Liver (tissue), 3 donors: ENCODE measurements at regions not wholly inside any gene's neighbourhood (a gene's known extent, or its start where the extent isn't known, plus 50 kb on each side); places are given as distances from the start of the nearest gene placed in this dataset.

ENCODE experiments used
- CTCF ChIP-seq: fragments of 150-350 bp; IDR thresholded peaks from 2 replicates; pipeline ENCODE4 v1.5.1; 2017; ENCODE audit warnings: improper control_type of control experiment, low read depth, low read length; ENCODE audit not compliant: missing input control
- EGR1 ChIP-seq, 2 donors: IDR thresholded peaks; 2 replicates each; pipeline ENCODE4 v1.6.1; 2016 to 2018; ENCODE audit warnings: antibody characterized with exemption in 2 of 2, low read depth in 2 of 2
- GABPA ChIP-seq, 2 donors: IDR thresholded peaks in 1 of 2; conservative IDR thresholded peaks in 1 of 2; 2 replicates each; pipeline ENCODE4 v1.6.1; 2016; ENCODE audit warnings: antibody characterized with exemption in 2 of 2, mild to moderate bottlenecking in 1 of 2, moderate library complexity in 1 of 2
- HNF4G ChIP-seq: IDR thresholded peaks from 2 replicates; pipeline ENCODE4 v1.6.1; 2016; ENCODE audit warnings: antibody characterized with exemption
- JUND ChIP-seq, 2 donors: IDR thresholded peaks; 2 replicates each; pipeline ENCODE4 v1.6.1; 2016; ENCODE audit warnings: antibody characterized with exemption in 2 of 2
- MAX ChIP-seq: IDR thresholded peaks from 2 replicates; pipeline ENCODE4 v1.6.1; 2016; ENCODE audit warnings: antibody characterized with exemption
- NR2F2 ChIP-seq: IDR thresholded peaks from 2 replicates; pipeline ENCODE4 v1.6.1; 2016; ENCODE audit warnings: antibody characterized with exemption
- SP1 ChIP-seq: IDR thresholded peaks from 2 replicates; pipeline ENCODE4 v1.6.1; 2018; ENCODE audit warnings: antibody characterized with exemption, mild to moderate bottlenecking
- TAF1 ChIP-seq: conservative IDR thresholded peaks from 2 replicates; pipeline ENCODE4 v1.6.1; 2016; ENCODE audit warnings: antibody characterized with exemption, mild to moderate bottlenecking
- YY1 ChIP-seq: IDR thresholded peaks from 2 replicates; pipeline ENCODE4 v1.6.1; 2016; ENCODE audit warnings: antibody characterized with exemption, mild to moderate bottlenecking
- TF ChIP-seq, protein P1 (sequence below): IDR thresholded peaks from 2 replicates; pipeline ENCODE4 v1.6.1; 2016; ENCODE audit warnings: antibody characterized with exemption, mild to moderate bottlenecking
- TF ChIP-seq, protein P2 (sequence below): IDR thresholded peaks from 2 replicates; pipeline ENCODE4 v1.6.1; 2016; ENCODE audit warnings: antibody characterized with exemption
- TF ChIP-seq, protein P3 (sequence below): IDR thresholded peaks from 2 replicates; pipeline ENCODE4 v1.6.1; 2016; ENCODE audit warnings: antibody characterized with exemption
- donor health status: healthy.
- donor health status: healthy.

- TF ChIP-seq CTCF, result no peak
- no peak for TF ChIP-seq MAX
- no peak for TF ChIP-seq EGR1 (IDR thresholded peaks at IDR 0.05; ENCODE audit: low read depth in 2 of 2)
- TF ChIP-seq GABPA (IDR thresholded peaks at IDR 0.05 in 1 of 2, conservative IDR thresholded peaks at IDR 0.05 in 1 of 2), result no peak
- TF ChIP-seq SP1, result no peak
- TF ChIP-seq, protein P1, sequence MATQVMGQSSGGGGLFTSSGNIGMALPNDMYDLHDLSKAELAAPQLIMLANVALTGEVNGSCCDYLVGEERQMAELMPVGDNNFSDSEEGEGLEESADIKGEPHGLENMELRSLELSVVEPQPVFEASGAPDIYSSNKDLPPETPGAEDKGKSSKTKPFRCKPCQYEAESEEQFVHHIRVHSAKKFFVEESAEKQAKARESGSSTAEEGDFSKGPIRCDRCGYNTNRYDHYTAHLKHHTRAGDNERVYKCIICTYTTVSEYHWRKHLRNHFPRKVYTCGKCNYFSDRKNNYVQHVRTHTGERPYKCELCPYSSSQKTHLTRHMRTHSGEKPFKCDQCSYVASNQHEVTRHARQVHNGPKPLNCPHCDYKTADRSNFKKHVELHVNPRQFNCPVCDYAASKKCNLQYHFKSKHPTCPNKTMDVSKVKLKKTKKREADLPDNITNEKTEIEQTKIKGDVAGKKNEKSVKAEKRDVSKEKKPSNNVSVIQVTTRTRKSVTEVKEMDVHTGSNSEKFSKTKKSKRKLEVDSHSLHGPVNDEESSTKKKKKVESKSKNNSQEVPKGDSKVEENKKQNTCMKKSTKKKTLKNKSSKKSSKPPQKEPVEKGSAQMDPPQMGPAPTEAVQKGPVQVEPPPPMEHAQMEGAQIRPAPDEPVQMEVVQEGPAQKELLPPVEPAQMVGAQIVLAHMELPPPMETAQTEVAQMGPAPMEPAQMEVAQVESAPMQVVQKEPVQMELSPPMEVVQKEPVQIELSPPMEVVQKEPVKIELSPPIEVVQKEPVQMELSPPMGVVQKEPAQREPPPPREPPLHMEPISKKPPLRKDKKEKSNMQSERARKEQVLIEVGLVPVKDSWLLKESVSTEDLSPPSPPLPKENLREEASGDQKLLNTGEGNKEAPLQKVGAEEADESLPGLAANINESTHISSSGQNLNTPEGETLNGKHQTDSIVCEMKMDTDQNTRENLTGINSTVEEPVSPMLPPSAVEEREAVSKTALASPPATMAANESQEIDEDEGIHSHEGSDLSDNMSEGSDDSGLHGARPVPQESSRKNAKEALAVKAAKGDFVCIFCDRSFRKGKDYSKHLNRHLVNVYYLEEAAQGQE, result no peak
- TF ChIP-seq TAF1, result no peak
- TF ChIP-seq, protein P2, sequence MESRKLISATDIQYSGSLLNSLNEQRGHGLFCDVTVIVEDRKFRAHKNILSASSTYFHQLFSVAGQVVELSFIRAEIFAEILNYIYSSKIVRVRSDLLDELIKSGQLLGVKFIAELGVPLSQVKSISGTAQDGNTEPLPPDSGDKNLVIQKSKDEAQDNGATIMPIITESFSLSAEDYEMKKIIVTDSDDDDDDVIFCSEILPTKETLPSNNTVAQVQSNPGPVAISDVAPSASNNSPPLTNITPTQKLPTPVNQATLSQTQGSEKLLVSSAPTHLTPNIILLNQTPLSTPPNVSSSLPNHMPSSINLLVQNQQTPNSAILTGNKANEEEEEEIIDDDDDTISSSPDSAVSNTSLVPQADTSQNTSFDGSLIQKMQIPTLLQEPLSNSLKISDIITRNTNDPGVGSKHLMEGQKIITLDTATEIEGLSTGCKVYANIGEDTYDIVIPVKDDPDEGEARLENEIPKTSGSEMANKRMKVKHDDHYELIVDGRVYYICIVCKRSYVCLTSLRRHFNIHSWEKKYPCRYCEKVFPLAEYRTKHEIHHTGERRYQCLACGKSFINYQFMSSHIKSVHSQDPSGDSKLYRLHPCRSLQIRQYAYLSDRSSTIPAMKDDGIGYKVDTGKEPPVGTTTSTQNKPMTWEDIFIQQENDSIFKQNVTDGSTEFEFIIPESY, result no peak
- TF ChIP-seq NR2F2, result no peak
- TF ChIP-seq, protein P3, sequence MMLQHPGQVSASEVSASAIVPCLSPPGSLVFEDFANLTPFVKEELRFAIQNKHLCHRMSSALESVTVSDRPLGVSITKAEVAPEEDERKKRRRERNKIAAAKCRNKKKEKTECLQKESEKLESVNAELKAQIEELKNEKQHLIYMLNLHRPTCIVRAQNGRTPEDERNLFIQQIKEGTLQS, result no peak
- TF ChIP-seq HNF4G, result no peak
- no peak for TF ChIP-seq YY1
- TF ChIP-seq JUND (IDR thresholded peaks at IDR 0.05), result no peak
Measured at GRCh38 chr4:143054971-143055370, 129.7 kb upstream of the USP38 start.
